Inflammatory macrophage treated with lipopolysaccharide for 4 hours (primary cell): ENCODE measurements at regions not wholly inside any gene's neighbourhood (a gene's known extent, or its start where the extent isn't known, plus 50 kb on each side); places are given as distances from the start of the nearest gene placed in this dataset.
A peak's percentile ranks its signal among the peaks of the same experiment; 100 is the strongest.
"Not testable (repeated sequence)": the region's sequence is repeated elsewhere in the genome, so short reads cannot be mapped to it uniquely, and the experiment has no call there.

Experiments
- DNase-seq: peaks from one replicate; pipeline ENCODE4 v3.0.0-alpha.2; 2020

DNA sequence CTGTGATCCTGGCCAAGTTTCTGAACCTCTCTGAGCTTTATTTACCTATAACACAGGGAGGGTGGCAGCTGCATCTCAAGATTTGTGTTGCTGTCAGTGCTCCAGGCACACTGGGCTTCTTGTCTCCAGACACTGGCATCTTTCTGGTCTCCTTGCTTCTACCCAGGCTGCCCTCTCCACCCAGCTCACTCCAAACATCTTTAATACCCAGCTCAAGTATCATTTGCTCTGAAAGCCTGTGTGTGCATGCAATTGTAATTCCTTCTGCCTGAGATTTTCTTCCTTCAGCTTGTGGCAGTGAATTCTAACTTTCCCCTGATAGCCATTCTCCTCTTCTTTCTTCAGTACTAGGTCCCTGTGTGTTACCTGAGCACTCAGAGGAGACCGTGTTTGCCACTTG, 50.7 kb upstream of the USP7 start:
- DNase-seq: no peak

DNA sequence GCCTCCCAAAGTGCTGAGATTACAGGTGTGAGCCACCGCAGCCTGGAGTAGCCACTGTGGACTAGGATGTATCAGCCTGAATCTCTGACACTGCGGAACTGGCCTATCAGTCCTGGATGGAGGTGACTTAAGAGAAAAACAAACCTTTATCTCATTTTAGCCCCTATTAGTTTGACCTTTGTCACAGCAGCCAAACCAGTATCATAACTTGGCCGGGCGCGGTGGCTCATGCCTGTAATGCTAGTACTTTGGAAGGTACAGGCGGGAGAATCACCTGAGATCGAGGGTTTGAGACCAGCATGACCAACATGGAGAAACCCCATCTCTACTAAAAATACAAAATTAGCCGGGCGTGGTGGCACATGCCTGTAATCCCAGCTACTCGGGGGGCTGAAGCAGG, 51.8 kb upstream of the USP7 start:
- DNase-seq: no peak

DNA sequence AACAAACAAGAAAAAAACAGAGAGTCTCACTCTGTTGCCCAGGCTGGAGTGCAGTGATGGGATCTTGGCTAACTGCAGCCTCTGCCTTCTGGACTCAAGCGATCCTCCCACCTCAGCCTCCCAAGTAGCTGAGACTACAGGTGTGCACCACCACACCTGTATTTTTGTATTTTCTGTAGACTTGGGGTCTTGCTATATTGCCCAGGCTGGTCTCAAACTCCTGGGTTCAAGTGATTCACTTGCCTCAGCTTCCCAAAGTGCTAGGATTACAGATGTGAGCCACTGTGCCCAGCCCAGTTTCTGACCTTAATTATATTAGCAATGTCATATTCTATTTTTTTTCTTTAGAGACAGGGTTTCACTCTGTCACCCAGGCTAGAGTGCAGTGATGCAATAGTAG, 52.3 kb upstream of the USP7 start:
- not testable (repeated sequence) for DNase-seq

DNA sequence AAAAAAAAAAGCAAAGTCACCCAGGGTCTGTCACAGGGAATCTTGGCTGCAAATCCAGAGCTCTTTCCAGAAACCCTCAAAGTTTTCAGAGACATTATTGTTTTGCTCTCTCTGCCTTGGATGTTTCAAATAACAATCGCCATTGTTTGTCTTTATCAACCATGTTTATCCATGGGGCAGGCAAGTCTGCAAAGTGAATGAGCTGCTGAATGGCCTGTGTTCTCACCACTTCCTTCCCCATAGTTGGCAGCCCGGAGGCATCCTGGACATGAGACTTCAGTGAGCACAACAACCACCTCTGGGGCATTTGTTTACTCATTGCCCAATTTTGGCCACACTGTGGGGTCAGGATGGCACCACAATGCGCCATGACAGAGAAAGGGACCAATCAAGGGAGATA, 53.1 kb upstream of the USP7 start:
- DNase-seq: no peak

DNA sequence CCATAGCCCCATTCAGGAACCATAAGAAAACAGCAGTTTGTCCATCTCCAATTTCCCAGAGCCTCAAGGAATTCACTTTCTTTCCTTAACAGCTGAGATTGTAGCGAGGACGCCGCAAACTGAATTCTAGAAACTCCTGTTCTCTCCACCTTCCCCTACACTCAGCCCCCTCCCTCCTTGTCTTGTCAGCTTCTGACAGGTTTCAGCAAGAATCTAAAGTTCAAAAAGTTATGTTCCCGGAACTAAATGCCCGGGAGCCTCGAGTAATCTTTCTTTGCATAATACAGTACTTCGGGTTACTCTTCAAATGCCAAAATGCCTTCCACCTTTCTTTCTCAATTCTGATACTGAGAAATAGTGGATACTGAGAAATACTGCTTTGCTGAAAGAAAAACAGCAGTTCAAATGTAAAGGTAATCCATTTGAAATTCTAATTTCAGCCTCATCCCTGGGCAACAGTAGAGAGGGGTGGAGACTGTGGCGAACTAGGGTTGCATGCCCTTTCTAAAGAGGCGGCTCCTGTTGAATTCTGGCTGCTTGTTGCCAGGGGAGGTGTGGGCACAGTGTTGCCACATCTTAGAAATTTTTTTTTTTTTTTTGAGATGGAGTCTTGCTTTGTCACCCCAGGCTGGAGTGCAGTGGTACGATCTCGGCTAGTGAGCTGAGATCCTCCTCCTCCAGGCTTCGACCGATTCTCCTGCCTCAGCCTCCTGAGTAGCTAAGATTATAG, 63.5 kb upstream of the USP7 start:
- no peak for DNase-seq

DNA sequence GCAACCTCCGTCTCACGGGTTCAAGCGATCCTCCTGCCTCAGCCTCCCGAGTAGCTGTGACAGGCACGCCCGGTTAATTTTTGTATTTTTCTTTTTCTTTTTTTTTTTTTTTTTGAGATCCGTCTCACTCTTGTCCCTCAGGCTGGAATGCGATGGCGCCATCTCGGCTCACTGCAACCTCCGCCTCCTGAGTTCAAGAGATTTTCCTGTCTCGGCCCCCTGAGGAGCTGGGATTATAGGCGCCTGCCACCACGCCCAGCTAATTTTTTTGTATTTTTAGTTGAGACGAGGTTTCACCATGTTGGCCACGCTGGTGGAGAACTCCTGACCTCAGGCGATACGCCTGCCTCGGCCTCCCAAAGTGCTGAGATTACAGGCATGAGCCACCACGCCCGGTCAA, 63.0 kb upstream of the HAPSTR1 start:
- not testable (repeated sequence) for DNase-seq

DNA sequence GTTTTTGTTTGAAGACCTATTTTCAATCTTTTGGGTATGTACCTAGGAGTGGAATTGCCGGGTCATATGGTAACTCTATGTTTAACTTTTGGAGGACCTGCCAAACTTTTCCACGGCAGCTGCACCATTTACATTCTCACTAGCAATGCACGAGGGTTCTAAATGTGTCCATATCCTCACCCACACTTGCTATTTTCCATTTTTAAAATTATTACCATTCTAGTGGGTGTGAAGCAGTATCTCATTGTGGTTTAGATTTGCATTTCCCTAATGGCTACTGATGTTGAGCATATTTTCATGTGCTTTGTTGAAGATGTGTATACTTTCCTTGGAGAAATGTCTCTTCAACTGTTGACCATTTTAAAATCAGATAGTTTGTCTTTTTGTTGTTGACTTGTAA, 60.3 kb upstream of the HAPSTR1 start:
- no peak for DNase-seq

DNA sequence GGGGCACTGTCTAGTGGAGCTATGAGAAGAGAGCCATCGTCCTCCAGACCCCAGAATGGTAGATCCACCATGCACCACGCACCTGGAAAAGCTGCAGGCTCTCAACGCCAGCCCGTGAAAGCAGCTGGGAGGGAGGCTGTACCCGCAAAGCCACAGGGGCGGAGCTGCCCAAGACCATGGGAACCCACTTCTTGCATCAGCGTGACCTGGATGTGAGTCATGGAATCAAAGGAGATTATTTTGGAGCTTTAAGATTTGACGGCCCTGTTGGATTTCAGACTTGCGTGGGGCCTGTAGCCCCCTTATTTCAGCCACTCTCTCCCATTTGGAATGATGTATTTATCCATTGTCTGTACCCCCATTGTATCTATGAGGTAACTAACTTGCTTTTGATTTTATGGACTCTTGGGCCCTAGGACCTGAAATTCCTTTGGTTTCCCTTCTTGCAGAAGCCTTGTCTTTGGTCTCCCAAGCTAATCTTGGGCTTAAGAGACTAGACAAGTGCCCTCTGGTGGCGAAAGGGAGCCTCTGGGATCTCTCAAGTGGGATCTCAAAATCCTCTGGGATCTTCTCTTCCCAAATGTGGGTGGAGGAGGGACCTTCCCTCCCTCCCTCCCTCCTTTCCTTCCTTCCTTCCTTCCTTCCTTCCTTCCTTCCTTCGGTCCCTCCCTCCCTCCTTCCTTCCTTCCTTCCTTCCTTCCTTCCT, 58.2 kb upstream of the HAPSTR1 start:
- peak; percentile 51 for DNase-seq

DNA sequence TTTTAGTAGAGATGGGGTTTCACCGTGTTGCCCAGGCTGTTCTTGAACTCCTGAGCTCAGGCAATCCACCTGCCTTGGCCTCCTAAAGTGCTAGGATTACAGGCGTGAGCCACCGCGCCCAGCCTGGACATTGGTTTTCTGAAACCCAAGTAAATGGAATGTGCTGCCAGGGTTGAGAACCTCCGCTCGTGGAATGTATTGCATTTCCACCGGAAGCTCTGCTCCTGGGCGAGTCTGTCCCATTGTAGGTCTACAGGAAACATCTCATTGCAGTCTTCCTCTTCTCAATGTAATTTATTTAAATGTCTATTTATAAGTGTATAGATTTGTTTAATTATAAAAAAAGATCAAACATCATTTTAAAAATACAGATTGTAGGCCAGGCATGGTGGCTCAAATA, 57.4 kb upstream of the HAPSTR1 start:
- no peak for DNase-seq

DNA sequence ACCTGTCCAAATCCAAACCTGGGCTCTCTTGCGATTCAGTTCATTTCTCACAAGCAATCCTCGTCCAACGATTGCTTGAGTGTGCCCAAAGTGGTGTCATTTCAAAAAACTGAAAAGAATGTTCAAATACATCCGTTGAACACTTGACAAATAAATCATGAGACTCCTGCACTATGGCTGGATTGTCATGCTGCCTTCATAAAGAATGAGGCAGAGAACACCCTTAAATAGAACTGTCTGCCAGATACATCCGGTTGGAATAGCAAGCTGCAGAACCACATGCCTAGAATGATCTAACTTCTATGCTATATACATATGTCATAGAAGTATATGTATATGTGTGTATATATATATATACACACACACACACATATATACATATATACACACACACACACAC, 55.4 kb upstream of the HAPSTR1 start:
- DNase-seq: no peak

DNA sequence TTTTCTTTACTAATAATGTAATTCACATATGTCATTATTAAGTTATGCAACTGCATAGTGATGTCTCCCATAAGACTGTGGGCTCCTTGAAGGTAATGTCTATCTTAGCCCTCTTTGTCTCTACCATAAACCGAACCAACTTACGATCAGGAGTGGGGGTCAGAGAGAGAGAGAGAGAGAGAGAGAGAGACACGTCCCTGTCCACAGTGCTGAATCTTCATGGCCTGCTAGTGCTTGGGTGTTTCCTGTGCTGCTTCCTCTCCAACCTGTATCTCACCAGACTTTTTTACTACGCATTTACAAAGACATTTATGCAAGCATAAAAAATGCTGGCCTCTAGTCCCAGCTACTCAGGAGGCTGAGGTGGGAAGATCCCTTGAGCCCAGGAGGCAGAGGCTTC, 52.2 kb upstream of the HAPSTR1 start:
- no peak for DNase-seq

DNA sequence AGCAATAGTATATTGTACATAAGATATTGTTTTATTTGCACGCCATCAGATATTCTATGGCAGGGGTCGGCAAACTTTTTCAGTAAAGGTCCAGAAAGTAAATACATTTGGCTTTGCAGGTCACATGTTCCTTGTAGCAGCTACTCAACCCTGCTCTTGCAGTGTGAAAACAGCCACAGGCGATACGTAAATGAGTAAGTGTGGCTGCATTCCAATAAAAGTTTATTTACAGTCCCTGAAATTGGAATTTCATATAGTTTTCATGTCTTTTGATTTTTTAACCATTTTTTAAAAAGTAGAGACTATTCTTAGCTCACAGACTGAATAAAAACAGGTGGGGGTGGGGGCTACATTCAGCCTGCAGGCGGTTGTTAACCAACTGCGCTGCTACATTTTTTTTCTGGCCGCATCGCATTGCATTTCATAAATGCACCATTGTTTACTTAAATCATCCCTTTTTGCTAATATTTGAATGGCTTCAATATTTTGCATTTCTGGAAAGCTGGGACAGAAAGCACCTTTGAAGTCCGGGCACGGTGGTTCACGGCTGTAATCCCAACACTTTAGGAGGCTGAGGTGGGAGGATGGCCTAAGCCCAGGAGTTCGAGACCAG, 50.5 kb upstream of the HAPSTR1 start:
- no peak for DNase-seq
